ENCODE measurements at regions not wholly inside any gene's neighbourhood (a gene's known extent, or its start where the extent isn't known, plus 50 kb on each side); places are given as distances from the start of the nearest gene placed in this dataset.

- no peak for TF ChIP-seq CTCF (optimal IDR thresholded peaks at IDR 0.05 in 1 of 3, IDR thresholded peaks at IDR 0.05 in 1 of 3, conservative IDR thresholded peaks at IDR 0.05 in 1 of 3; ENCODE audit: extremely low read depth in 1 of 3, insufficient read depth in 2 of 3, low read length in 3 of 3)
- no peak for TF ChIP-seq EZH2 (IDR thresholded peaks at IDR 0.05; ENCODE audit: low read length)
Observed at GRCh38 chr17:79182176-79183042, 107.8 kb downstream of the ENGASE start.

Data from keratinocyte (primary cell).